A549 (cell line): ENCODE measurements at regions not wholly inside any gene's neighbourhood (a gene's known extent, or its start where the extent isn't known, plus 50 kb on each side); places are given as distances from the start of the nearest gene placed in this dataset.

Experiments
- ATAC-seq, 2 experiments: fragments of 200-7000 bp in 1 of 2; fragments of >200 bp in 1 of 2; cut with Nextera tagmentation in 1 of 2; cut with Tn5 transposase in 1 of 2; 3 replicates each; pipeline versions ENCODE4 v1.8.0 to v1.9.1; 2018 to 2020; ENCODE audit warnings: mild to moderate bottlenecking in 1 of 2, moderate library complexity in 1 of 2
- CTCF ChIA-PET: fragments of 300-600 bp; sonication (Branson Sonifier 250); formaldehyde crosslinking; extraction: SDS; loops from one replicate; lab custom pipeline; 2021; ENCODE audit warnings: antibody characterized with exemption, inconsistent platforms; lab: Yijun Ruan, JAX
- POLR2A ChIA-PET: fragments of 350-600 bp; formaldehyde crosslinking; extraction: SDS; loops from one replicate; lab custom pipeline; 2021; ENCODE audit warnings: antibody characterized with exemption, inconsistent platforms; lab: Yijun Ruan, JAX
- DNase-seq, 2 experiments: peaks; one replicate each; pipeline versions ENCODE4 v3.0.0 to v3.0.0-alpha.2; 2011 to 2016; ENCODE audit warnings: low read depth in 1 of 2, low spot score in 1 of 2
- FAIRE-seq: peaks from 2 replicates; lab custom pipeline; 2011; peaks lifted over from hg19 to GRCh38; lab: Jason Lieb, UNC
- H3K27ac ChIP-seq, 2 experiments: fragments of >200 bp; sonication (Bioruptor Twin); formaldehyde crosslinking; 3 replicates each; pipeline ENCODE4 v1.5.1; 2016 to 2017
- H3K4me1 ChIP-seq: fragments of >200 bp; sonication (Bioruptor Twin); formaldehyde crosslinking; 3 replicates; pipeline ENCODE4 v1.6.1; 2016
- H3K4me2 ChIP-seq: fragments of >200 bp; sonication (Bioruptor Twin); formaldehyde crosslinking; 3 replicates; pipeline ENCODE4 v1.6.1; 2016
- H3K4me3 ChIP-seq: fragments of >200 bp; sonication (Bioruptor Twin); formaldehyde crosslinking; 3 replicates; pipeline ENCODE4 v1.5.1; 2016
- H3K9me3 ChIP-seq: fragments of >200 bp; sonication (Bioruptor Twin); formaldehyde crosslinking; 3 replicates; pipeline ENCODE4 v1.6.1; 2016
- CBX2 ChIP-seq: fragments of 200-600 bp; sonication (generic); IDR thresholded peaks from 2 replicates; pipeline ENCODE4 v1.6.1; 2016; ENCODE audit warnings: low read depth, mild to moderate bottlenecking, borderline replicate concordance
- CBX8 ChIP-seq: fragments of 200-600 bp; sonication (generic); IDR thresholded peaks from 2 replicates; pipeline ENCODE4 v1.6.1; 2016
- CHD2 ChIP-seq: fragments of 150-350 bp; IDR thresholded peaks from 2 replicates; pipeline ENCODE4 v1.6.1; 2014; ENCODE audit warnings: low read length; ENCODE audit not compliant: partially characterized antibody
- EHF ChIP-seq: fragments of 250-450 bp; sonication (Bioruptor Pico); IDR thresholded peaks from 2 replicates; pipeline ENCODE4 v1.5.0; 2020; ENCODE audit warnings: mild to moderate bottlenecking
- EP300 ChIP-seq, 2 experiments: fragments of >200 bp; sonication (Bioruptor Twin); formaldehyde crosslinking; IDR thresholded peaks; 2 replicates in 1 of 2; 3 replicates in 1 of 2; pipeline ENCODE4 v1.6.1; 2016 to 2017
- GATA3 ChIP-seq: IDR thresholded peaks from 2 replicates; pipeline ENCODE4 v1.6.1; 2012; ENCODE audit warnings: borderline replicate concordance
- HOXA7 ChIP-seq: fragments of 250-450 bp; sonication (Bioruptor Pico); IDR thresholded peaks from 2 replicates; pipeline ENCODE4 v1.5.0; 2020; ENCODE audit warnings: mild to moderate bottlenecking, moderate library complexity
- HOXB5 ChIP-seq: fragments of 250-450 bp; sonication (Bioruptor Pico); IDR thresholded peaks from 2 replicates; pipeline ENCODE4 v1.5.0; 2020; ENCODE audit warnings: mild to moderate bottlenecking, moderate library complexity
- JUN ChIP-seq, 2 experiments: fragments of >200 bp; sonication (Bioruptor Twin); formaldehyde crosslinking; IDR thresholded peaks; 2 replicates in 1 of 2; 3 replicates in 1 of 2; pipeline ENCODE4 v1.6.1; 2016 to 2017
- JUNB ChIP-seq: fragments of >200 bp; sonication (Bioruptor Twin); formaldehyde crosslinking; IDR thresholded peaks from 2 replicates; pipeline ENCODE4 v1.6.1; 2016
- KDM1A ChIP-seq: fragments of 200-600 bp; sonication (generic); IDR thresholded peaks from 2 replicates; pipeline ENCODE4 v1.6.1; 2016; ENCODE audit warnings: low read depth, mild to moderate bottlenecking
- NFE2L2 ChIP-seq: fragments of 150-350 bp; conservative IDR thresholded peaks from 2 replicates; pipeline ENCODE4 v1.6.1; 2014; ENCODE audit warnings: low read length
- NPAS2 ChIP-seq: fragments of 250-450 bp; sonication (Bioruptor Pico); IDR thresholded peaks from 2 replicates; pipeline ENCODE4 v1.8.0; 2022; ENCODE audit warnings: mild to moderate bottlenecking, moderate library complexity, borderline replicate concordance
- NR3C1 ChIP-seq: fragments of >200 bp; sonication (Bioruptor Twin); formaldehyde crosslinking; IDR thresholded peaks from 3 replicates; pipeline ENCODE4 v1.6.1; 2017
- PHF8 ChIP-seq: fragments of 200-600 bp; sonication (generic); IDR thresholded peaks from 2 replicates; pipeline ENCODE4 v1.6.1; 2016; ENCODE audit warnings: low read depth, mild to moderate bottlenecking, antibody characterized with exemption, moderate library complexity, borderline replicate concordance
- POLR2A ChIP-seq: IDR thresholded peaks from 2 replicates; pipeline ENCODE4 v1.6.1; 2012; ENCODE audit warnings: mild to moderate bottlenecking, low read length
- POLR2AphosphoS2 ChIP-seq: conservative IDR thresholded peaks from 2 replicates; pipeline ENCODE4 v1.6.1; 2012; ENCODE audit warnings: low read length, improper control_type of control experiment, inconsistent platforms
- RAD21 ChIP-seq, 2 experiments: fragments of >200 bp in 1 of 2; sonication (Bioruptor Twin) in 1 of 2; formaldehyde crosslinking in 1 of 2; IDR thresholded peaks in 1 of 2; conservative IDR thresholded peaks in 1 of 2; 2 replicates in 1 of 2; 3 replicates in 1 of 2; pipeline ENCODE4 v1.6.1; 2012 to 2018; ENCODE audit warnings: inconsistent platforms in 1 of 2
- RFX5 ChIP-seq: fragments of 450-650 bp; IDR thresholded peaks from 2 replicates; pipeline ENCODE4 v1.7.1; 2014; ENCODE audit warnings: antibody characterized with exemption, mild to moderate bottlenecking, moderate library complexity
- SREBF2 ChIP-seq: fragments of 450-650 bp; IDR thresholded peaks from 2 replicates; pipeline ENCODE4 v1.6.1; 2014; ENCODE audit warnings: mild to moderate bottlenecking, moderate library complexity
- ZC3H11A ChIP-seq: fragments of 450-650 bp; IDR thresholded peaks from 2 replicates; pipeline ENCODE4 v1.6.1; 2014; ENCODE audit warnings: antibody characterized with exemption, mild to moderate bottlenecking
- WGBS: methylation state at CpG from one replicate; pipeline ENCODE4 v1.1.6; 2017; ENCODE audit errors: missing lambda C conversion rate; 5-methylcytosine and 5-hydroxymethylcytosine counted together
- TF ChIP-seq, protein P1 (sequence below): IDR thresholded peaks from 2 replicates; pipeline ENCODE4 v1.6.1; 2012
- TF ChIP-seq, protein P2 (sequence below): fragments of 250-450 bp; sonication (Bioruptor Pico); IDR thresholded peaks from 2 replicates; pipeline ENCODE4 v1.5.0; 2020; ENCODE audit warnings: low read depth, mild to moderate bottlenecking, moderate library complexity
- TF ChIP-seq, protein P3 (sequence below): fragments of 250-450 bp; sonication (Bioruptor Pico); IDR thresholded peaks from 2 replicates; pipeline ENCODE4 v1.5.0; 2021; ENCODE audit warnings: mild to moderate bottlenecking, moderate library complexity, borderline replicate concordance

DNA sequence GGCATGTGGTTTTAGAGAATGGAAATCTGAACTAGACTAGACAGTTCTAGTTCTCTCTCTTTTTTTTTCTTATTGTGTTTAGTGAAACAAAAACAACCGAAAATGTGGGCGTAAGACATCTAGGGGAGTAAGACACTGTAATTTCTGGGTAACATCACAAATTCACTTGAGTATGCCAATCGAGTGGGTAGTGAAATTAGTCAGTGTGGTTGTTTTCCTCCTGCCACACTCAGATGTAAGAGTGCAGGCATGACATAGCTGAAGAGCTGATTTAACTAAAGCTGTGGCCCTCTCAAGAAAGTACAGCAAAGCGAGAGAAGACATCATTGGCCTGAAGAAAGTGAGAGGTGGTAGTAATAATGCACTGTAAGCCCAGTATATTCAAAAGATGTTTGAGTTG, 1585.3 kb upstream of the AGA start:
- ATAC-seq (no peak), DNase-seq (no peak), FAIRE-seq (no peak)
- POLR2A ChIA-PET: no interaction called here
- 44% methylated on average over 4 of the region's 4 CpGs for WGBS
- no peak overlapping the region for H3K4me3 ChIP-seq
- no peak overlapping the region for H3K4me2 ChIP-seq
- H3K9me3 ChIP-seq: no peaks in the 10 kb centered on the region
- CTCF ChIA-PET: interaction anchor here (0.6 to 0.7 kb wide), 2 partner anchors 121 to 568 kb away, joined by 3 read pairs; no protein-coding TSS in a partner anchor
- TF ChIP-seq KDM1A: no peak
- TF ChIP-seq EP300 (IDR thresholded peaks at IDR 0.05): no peak
- TF ChIP-seq PHF8: no peak
- TF ChIP-seq, protein P1, sequence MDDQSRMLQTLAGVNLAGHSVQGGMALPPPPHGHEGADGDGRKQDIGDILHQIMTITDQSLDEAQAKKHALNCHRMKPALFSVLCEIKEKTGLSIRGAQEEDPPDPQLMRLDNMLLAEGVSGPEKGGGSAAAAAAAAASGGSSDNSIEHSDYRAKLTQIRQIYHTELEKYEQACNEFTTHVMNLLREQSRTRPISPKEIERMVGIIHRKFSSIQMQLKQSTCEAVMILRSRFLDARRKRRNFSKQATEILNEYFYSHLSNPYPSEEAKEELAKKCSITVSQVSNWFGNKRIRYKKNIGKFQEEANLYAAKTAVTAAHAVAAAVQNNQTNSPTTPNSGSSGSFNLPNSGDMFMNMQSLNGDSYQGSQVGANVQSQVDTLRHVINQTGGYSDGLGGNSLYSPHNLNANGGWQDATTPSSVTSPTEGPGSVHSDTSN: no peak
- TF ChIP-seq, protein P2, sequence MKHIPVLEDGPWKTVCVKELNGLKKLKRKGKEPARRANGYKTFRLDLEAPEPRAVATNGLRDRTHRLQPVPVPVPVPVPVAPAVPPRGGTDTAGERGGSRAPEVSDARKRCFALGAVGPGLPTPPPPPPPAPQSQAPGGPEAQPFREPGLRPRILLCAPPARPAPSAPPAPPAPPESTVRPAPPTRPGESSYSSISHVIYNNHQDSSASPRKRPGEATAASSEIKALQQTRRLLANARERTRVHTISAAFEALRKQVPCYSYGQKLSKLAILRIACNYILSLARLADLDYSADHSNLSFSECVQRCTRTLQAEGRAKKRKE: no peak
- no peak for TF ChIP-seq RFX5
- no peak overlapping the region for H3K27ac ChIP-seq
- no peaks in the 10 kb centered on the region for H3K4me1 ChIP-seq

DNA sequence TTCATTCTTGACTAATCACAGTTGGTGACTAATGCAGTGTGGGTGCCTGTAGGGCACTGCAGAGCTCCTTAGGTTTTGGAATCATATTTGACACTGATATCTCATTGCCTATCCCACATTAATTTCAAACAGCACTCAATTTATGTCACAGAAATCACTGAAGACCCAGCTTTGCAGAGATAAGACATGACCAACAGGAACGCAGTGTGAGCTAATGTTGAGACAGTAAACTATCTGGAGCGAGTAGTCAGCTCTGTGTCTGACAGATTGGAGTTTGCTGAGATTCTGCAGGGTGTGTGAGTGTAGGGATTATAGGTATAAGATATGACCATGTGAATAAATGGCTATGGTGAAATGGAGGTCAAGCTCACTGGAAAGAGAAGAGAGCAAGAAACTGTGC, 1586.1 kb upstream of the AGA start:
- ChIA-PET CTCF (no interaction called here), POLR2A (no interaction called here)
- Histone ChIP-seq H3K9me3 (no peaks in the 10 kb centered on the region), H3K4me1 (no peaks in the 10 kb centered on the region), H3K27ac (no peak overlapping the region), H3K4me3 (no peak overlapping the region), H3K4me2 (no peak overlapping the region)
- DNase-seq: no peak
- no peak for TF ChIP-seq CHD2
- TF ChIP-seq HOXA7 (CRISPR knock-in tag): no peak
- no peak for TF ChIP-seq JUN (IDR thresholded peaks at IDR 0.05)
- TF ChIP-seq, protein P1: no peak
- no peak for TF ChIP-seq EHF (CRISPR knock-in tag)
- no peak for TF ChIP-seq ZC3H11A
- no peak for TF ChIP-seq EP300 (IDR thresholded peaks at IDR 0.05)
- TF ChIP-seq CBX2: no peak
- TF ChIP-seq SREBF2: no peak
- no peak for TF ChIP-seq KDM1A
- TF ChIP-seq NR3C1: no peak
- TF ChIP-seq, protein P2: no peak
- TF ChIP-seq PHF8: no peak
- TF ChIP-seq RAD21 (conservative IDR thresholded peaks at IDR 0.05 in 1 of 2, IDR thresholded peaks at IDR 0.05 in 1 of 2): no peak
- TF ChIP-seq NPAS2 (CRISPR knock-in tag): no peak
- TF ChIP-seq JUNB: no peak
- 6% methylated on average over 2 of the region's 2 CpGs for WGBS
- ATAC-seq: no peak
- no peak for FAIRE-seq

DNA sequence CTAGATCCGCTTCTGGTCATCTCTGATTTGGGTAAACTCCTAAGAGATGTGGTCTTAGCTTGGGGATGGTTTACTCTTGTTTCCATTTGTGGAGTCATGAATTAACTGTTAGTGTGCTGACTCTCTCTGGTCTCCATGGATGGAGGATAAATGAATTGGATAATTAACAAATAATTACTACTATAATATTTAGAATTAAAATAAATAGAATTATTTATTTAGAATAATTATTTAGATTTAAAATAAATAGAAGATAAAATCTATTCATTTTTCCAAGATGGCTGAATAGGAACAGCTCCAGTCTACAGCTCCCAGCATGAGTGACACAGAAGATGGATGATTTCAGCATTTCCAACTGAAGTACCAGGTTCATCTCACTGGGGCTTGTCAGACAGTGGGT, 1587.4 kb upstream of the AGA start:
- ChIA-PET POLR2A (no interaction called here), CTCF (no interaction called here)
- no peaks in the 10 kb centered on the region for H3K9me3 ChIP-seq
- H3K4me1 ChIP-seq: no peaks in the 10 kb centered on the region
- ATAC-seq: no peak
- no peak overlapping the region for H3K27ac ChIP-seq
- no peak for FAIRE-seq
- no peak for DNase-seq
- 14% methylated on average over 1 of the region's 1 CpG for WGBS
- no peak overlapping the region for H3K4me3 ChIP-seq
- no peak overlapping the region for H3K4me2 ChIP-seq
- TF ChIP-seq EP300 (IDR thresholded peaks at IDR 0.05) (no peak), POLR2AphosphoS2 (no peak), NFE2L2 (no peak), POLR2A (no peak), GATA3 (no peak), CBX8 (no peak), HOXB5 (no peak), KDM1A (no peak)
- TF ChIP-seq, protein P3, sequence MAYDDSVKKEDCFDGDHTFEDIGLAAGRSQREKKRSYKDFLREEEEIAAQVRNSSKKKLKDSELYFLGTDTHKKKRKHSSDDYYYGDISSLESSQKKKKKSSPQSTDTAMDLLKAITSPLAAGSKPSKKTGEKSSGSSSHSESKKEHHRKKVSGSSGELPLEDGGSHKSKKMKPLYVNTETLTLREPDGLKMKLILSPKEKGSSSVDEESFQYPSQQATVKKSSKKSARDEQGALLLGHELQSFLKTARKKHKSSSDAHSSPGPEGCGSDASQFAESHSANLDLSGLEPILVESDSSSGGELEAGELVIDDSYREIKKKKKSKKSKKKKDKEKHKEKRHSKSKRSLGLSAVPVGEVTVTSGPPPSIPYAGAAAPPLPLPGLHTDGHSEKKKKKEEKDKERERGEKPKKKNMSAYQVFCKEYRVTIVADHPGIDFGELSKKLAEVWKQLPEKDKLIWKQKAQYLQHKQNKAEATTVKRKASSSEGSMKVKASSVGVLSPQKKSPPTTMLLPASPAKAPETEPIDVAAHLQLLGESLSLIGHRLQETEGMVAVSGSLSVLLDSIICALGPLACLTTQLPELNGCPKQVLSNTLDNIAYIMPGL (CRISPR knock-in tag): no peak
- TF ChIP-seq, all 56 proteins: peak for 0
